C1 segment of cervical spinal cord (tissue), 14 donors: ENCODE measurements at regions not wholly inside any gene's neighbourhood (a gene's known extent, or its start where the extent isn't known, plus 50 kb on each side); places are given as distances from the start of the nearest gene placed in this dataset.

Experiments used
- DNase-seq, 14 donors: peaks; one replicate each; lab custom pipeline; 2025; lab: John Stamatoyannopoulos, UW

DNA sequence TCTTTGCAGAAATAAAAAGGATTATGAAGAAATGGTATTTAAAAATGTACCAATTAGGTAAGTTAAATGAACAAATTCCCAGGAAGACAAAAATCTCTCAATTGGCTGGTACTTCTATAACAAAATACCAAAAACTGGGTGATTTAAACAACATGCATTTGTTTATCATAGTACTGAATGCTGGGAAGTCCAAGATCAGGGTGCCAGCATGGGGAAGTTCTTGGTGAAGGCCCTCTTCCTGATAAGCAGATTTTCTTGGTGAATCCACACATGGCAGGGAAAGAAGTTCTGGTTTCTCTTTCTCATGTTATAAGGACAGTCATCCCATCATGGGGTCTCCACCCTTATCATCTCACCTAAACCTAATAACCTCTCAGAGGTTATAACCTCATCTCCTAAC, 271.6 kb upstream of the SETBP1 start:
- DNase-seq: no peak

DNA sequence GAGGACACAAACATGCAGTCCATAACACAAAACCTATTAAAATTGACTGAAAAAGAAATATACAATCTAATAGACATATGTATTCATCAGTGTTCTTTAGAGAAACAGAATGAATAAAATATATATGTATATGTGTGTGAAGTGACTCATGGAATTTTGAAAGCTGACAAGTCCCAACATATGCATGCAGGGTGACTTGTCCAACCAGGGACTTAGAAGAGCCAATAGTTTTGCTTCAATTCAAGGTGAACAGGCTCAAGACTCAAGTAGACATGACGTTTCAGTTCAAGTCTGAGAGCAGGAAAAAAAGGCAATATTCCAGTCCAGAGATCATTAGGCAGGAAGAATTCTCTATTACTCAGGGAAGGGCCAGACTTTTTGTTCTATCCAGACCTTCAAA, 271.2 kb upstream of the SETBP1 start:
- no peak for DNase-seq

DNA sequence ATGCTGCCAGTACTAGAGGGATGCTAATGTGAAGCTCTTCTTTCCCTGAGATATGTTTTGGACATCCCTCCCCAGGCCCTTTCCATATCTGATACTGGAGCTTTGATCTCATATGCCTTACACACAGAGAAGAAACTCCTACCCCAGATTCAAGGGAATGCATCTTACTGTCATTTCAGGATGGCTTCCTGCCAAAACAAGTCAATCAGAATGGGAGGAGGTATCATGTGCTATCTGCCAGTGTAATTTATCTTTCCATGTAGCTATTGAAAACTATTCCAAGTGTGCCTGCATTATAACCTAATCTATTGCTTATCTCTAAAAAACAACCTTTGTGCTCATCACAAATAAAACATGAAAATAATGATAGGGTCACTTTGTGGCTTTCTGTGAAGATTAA, 269.9 kb upstream of the SETBP1 start:
- no peak for DNase-seq

DNA sequence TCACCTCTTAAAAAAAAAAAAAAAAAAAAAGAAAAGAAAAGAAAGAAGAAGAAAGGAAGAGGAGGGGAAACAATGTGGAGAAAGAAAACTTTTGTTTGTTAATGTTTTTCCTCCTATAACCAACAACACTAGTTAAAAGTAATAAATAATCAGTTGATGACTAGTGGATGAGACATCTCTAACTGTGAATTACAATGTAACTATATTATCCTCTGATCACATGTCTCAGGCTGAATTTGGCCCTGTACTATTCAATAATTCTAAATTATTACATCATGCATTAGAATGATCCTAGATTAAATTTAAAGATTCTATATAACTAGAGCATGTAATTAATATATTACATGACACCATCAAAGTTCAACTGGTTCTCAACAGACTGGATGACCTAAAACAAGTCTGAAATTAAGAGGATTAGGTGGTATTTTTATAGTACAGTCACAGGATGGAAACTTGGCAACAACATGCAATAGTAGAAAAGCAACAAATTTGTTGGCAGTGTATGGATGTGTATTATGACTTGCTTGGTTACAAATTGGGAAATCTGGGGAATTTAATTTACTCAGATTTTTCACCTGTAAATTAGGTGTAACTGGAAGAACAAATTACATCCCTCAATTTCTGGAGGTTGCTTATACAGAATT, 269.3 kb upstream of the SETBP1 start:
- DNase-seq: no peak

DNA sequence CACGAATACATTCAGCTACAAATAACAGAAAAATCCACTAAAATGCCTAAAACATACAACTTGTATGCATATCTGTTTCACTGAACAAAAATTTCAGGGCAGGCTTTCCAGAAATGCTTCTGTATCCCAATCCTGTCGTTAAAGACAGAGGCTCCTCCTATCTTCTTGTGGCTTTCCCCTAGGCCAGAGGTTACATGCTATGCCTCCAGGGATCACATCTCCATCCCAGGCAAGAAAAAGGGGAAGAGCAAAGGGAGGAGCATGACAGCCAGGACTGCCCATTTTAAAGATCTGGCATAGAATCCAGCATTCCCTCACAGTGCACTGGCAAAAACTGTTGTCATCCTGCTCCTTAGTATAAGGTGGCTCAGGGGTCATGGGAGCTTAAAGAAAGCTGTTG, 268.7 kb upstream of the SETBP1 start:
- DNase-seq: no peak

DNA sequence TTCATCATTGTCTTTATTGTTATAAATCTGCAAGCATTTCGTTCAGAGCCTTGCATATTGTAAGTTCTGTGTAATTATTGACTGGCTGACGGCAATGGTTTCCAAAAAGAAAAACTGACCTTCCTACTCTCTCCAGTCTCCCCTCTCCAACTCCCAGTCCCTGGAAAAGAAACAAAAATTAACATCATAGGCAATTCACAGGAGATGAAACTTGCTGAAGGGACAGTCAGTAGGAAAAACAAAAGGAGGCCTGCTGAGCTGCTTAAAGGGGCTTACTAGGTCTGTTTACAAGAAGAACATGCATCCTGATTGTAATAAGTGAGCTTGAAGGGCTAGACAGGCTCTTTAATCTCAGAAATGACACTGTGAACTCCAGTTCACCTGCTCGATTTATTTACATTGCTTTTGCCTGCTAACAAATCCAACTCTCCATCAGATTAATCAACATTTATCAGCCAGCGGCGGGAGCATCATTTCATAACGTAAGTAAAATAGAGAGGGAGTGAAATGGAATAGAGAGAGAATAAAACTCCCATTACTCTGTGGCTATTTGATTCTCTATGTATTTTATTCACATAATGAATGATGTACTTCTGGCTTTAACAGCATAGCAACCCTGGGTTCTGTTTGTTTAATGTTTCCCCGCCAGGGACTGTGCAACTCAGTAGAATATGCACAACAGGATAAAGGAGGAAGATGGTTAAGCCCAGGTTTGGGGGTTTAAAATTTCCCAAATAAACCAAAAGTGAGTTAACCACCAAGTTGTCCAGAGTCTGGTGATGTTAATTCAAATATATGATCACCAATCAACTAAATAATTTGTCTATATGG, 256.7 kb upstream of the SETBP1 start:
- no peak for DNase-seq

DNA sequence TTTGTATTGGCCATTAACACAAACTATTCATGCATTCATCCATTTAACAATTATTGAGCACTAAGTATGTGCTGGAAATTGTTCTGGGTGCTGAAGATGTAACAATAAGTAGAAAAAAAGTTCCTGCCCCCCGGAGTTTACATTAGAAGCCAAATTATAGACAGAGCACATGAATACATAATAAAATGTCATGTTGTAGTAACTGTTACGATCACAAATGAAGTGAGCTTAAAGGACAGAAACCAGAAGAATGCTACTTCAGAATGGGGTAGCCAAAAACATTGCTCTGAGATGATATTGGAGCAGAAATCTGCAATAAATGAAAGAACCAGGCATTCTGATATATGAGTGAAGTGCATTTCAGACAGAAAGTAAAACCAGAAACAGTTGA, 256.0 kb upstream of the SETBP1 start:
- DNase-seq: no peak

DNA sequence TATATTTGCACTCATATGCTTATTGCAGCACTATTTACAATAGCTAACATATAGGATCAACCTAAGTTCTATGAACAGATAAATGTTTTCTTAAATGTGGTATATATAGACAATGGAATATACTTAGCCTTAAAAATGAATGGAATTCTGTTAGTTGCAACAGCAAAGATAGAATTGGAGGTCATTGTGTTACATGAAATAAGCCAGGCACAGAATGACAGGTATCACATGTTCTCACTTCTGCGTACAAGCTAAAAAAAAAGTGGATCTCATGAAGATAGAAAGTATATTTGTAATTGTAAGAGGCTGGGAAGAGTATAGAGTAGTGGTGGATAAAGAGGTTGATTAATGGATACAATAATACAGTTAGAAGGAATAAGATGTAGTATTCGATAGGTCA, 255.5 kb upstream of the SETBP1 start:
- no peak for DNase-seq

DNA sequence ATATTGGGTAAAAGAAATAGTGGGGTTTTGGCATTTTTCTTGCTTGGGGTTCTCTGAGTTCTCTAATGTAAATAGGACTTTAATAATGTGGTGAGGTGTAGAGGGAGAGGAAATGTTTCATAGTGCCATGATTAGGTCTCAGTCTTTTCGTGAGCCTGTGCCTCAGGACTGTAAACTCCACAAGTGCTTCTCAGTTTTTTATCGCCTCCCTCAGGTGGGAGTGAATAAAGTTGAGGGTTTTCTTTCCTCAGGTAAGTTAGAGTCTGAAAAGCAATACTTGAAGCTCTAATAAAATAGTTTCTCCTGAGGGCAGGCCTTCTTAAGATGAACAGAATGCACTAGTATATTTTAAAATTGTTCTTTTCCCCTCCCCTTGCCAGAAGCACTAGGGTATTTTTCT, 243.1 kb upstream of the SETBP1 start:
- no peak for DNase-seq

DNA sequence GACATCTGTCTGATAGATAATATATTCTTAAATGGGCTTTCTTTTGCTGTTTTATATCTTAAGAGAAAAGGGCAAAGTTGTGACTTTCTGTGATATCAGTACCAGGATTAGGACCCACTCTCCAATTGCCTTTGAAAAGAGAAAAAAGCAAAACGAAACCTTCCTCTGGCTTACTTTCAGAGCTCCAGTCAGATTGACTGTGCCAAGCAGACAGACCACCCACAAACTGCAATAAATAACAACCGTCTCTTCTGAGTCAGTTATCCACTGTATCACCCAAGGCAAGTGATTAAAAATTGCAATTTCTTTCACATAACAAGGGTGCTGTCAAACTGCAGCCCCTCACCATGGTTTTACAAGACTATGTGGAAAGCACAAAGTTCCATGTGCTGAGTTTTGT, 230.5 kb upstream of the SETBP1 start:
- no peak for DNase-seq

DNA sequence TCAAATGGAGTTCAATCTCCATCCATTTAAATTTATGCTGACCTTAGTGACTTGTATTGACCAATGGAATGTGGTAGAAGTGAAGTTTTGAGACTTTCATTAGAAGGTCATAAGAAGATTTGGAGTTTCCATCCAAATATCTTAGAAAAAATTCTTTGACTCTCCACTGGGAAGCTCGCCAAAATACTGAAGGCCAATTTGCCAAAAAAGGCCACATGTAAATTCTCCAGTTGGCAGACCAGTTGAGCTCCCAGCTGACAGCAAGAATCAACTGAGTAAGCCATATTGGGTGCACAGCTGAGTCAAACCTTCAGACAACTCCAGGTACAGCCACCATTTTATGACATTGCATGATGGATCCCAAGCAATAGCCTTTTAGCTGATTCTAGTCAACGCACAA, 228.3 kb upstream of the SETBP1 start:
- no peak for DNase-seq

DNA sequence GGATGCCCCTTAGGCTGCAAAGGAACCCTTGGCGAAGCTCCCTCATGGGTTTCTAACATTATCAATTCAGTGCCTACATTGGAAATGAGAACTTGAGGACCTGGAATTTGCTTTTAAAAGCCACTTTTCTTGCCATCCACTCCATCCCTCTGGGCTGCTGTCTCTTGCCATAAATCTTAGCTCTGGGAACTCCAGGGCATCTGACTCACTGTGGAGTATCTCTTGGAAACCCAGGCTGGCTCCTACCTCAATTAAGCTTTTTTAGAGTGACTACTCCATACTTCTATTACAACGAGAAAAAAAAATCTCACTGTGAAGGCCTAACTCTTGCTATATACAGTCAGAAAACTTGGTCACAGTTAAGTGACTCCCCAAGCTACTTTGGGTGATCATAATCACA, 227.2 kb upstream of the SETBP1 start:
- DNase-seq: no peak

DNA sequence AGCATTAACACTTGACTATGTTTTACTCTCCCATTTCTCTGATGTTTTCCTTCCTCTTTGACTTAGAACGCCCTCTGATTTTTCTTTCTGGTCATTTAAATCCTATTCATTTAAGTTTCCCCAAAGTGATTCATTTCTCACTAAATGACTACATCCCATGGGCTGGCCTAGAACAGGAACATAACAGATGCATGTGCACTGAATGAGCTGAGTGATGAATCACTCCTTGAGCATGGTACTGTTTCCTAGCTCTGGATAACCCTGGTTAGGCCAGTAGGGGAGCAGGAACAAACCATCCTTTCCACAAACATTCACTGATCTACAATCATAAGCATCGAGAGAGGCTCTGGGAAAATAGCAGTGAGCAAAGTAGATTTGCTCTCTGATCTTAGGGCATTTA, 221.9 kb upstream of the SETBP1 start:
- DNase-seq: no peak

DNA sequence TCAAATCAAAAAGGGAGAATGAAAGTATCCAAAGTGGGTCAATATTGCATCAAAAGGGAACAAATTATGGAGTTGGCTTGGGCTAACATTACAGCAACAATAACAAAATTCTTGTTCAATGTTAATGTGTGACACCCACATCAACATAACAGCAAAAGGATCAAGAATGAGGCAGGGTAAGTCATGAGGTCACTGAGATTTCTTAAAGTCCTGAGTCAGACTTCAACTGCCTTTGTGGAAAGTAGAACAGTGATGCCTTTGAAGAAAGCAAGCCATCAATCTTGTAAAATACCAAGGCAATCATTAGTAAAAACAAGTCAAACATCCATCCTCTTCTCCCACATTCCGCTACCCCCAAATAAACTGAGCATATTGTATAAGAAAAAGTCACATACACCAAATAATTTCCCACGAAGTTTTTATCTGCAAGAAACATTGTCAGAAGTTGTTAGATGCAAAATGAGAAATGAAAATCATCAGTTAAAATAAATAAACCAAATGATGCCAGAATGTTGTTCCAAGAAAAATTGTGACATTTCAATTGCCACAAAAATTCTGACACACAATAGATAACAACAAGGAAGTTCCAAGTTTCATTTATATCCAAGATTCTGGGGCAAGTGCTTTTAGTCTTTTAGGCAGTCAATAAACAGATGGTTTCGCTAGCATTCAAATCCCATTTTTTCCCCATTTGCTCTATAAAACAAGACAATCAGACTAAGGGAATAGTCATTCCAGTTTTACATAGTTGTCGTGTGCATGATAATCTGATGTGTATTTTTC, 216.1 kb upstream of the SETBP1 start:
- DNase-seq: no peak

DNA sequence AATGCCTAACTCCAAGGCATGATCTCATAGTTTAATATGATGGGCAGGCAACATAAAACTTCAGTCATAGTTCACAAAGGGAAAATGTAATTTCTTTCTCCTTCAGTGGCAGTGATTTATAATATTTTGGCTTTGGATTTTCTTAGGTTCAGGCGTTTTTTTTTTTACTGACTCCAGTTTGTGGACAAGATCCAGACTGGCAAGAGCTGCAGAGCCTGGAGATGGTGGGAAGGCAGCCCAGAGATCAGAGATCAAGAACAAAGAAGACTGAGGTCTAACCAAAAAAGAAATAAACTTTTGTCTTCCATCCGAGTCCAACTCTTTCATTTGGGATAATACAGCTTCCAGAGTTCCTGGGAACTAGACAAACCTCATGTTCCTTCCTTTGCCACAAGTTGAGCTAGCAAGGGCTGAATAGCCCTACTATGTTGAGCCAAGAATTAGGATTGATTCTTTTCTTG, 215.3 kb upstream of the SETBP1 start:
- DNase-seq: peak in 3 of 14 donors; percentile 2 to 4 (median 3)

DNA sequence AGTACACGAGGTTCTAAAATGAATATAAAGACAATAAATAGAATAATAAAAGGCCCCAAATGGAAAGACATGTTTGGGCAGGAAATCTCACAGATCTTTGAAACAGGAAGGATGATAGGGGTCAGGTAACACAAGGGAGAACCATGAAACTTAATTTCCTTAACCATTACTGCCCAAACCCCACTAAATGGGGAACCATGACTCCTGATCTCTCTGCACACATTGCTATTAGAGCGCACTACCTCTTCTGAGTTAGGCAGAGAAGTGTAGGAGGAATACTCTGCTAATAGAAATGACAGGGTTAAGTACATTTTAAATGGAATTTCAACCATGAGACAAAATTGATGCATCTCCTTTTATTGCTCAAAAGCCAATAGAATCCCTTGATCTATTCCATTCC, 213.7 kb upstream of the SETBP1 start:
- DNase-seq: no peak

DNA sequence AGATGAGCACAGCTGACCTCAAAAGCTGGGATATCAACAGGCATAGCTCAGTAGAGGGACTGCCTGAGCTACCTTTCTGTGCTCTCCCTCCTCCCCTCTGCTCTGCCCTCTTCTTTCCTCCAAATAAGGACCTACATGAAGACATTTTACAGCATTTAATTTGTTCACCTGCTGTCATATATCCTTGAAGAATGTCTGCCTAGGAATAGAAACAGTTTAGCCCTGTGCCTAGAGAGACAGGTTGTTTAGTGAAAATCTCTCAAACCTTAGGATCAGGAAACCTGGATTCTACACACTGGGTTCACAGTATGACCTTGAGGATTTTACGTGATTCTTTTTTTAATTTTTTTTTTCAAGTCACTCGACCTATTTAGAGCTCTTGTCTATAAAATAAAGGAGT, 213.0 kb upstream of the SETBP1 start:
- no peak for DNase-seq

DNA sequence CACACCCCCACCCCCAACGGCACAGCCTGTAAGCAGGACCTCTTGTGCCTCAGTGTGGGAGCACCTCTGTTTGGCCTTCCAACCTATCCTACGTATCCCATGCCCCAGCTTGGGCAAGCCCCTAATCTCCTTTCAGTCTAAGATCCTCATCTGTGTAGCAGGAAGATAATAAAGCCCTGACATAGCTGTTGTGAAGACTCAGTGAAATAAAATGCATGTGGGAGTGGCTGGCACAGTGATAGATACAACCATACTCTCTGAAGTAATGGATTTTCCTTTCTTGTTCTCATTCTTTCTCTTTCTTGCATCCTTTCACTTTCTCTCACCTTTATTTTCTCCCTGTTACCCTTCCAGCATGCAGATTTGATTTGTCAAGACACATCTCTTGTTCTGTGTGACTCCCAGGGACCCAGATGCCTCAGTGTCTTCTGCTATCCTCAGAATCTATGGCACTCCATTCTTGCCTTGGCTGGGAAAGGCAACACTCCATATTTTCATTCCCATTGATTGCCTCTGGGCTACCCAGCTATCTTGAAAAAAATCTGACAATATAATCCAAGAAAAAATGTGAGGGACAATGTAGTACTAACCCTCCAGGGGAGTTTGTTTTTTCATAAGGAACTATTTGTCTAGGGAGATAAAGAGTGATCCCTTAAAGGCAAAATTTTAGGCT, 207.2 kb upstream of the SETBP1 start:
- no peak for DNase-seq

DNA sequence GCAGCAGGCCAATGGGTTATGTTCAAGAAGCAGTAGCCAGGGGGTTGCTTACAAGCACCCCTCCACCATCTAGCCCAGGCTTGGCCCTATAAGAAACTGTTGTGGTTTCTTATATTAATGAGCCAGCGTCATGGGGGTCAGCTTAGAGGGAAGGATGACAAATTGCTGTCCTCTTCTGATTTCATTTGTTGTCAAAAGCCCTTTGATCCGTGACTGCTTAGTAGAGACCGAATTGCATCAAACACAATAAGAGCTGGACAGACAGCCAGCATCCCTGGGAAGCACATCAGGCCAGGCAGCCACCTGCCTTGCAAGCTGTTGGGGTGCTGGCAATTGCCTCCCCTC, 206.6 kb upstream of the SETBP1 start:
- DNase-seq: no peak

DNA sequence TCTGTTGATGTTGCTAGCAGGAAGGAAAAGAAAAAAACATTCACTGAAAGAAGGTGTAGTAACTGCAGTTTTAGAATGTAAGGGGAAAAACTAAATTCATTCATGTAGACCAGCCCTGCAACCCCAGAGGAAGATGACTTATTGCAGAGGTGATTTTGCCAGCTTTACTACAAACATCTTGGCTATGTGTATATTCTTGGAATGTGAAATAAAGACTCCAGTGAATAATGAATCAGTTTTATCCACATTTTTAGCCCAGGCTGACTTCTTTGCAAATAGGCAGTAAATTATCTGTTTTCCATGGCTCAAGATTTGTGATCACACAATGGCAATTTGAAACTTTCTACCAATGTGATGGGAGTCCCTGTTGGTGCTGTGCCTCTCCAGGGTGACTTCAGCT, 206.1 kb upstream of the SETBP1 start:
- no peak for DNase-seq

DNA sequence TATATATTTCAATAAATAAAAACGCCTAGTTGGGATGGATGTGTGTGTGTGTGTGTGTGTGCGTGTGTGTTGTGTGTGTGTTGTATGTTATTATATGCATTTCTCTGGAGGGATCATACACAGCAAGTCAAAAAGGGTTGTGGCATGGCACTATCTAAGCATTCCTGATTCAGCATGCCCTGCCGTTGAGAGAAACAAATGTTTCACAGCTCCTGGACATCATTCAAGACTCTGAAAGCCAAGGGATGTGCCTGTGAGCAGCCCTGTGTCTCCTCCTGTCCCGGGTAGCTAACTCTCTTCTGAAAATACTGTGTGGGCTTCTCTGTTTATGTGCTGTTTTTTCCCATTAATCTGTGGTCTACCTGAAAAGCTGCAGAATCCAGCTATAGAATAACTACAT, 197.9 kb upstream of the SETBP1 start:
- DNase-seq: no peak

DNA sequence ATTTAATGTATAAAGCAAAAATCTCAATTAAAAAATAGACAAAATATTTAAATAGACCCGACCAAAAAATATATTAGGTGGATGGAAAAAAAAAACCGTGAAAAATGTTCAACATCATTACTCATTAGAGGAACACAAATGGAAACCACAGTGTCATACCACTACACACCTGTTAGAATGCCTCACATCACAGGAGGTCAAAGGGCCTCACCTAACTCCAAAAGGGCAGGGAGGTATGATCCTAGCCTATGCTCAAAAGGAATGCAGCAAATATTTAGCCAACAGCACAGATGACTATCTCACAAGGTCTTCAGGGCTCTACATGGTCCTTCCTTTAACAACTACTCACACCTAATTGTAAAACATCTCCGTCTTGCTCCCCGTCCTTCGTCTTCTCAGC, 185.5 kb upstream of the SETBP1 start:
- no peak for DNase-seq
